Sigmoid colon (tissue), 4 donors: ENCODE measurements at regions not wholly inside any gene's neighbourhood (a gene's known extent, or its start where the extent isn't known, plus 50 kb on each side); places are given as distances from the start of the nearest gene placed in this dataset.

ENCODE experiments used
- CTCF ChIP-seq, 4 experiments: fragments of 450-650 bp in 3 of 4; fragments of 200-600 bp in 1 of 4; IDR thresholded peaks; one replicate each; pipeline ENCODE4 v1.5.1; 2016 to 2019; ENCODE audit warnings: antibody characterized with exemption in 4 of 4, mild to moderate bottlenecking in 3 of 4, moderate library complexity in 2 of 4
- EP300 ChIP-seq, 4 donors: sonication (generic); formaldehyde crosslinking; IDR thresholded peaks; one replicate each; pipeline ENCODE4 v1.6.1; 2017; ENCODE audit warnings: antibody characterized with exemption in 4 of 4

GRCh38 chr13:85367887-85368286, 431.3 kb downstream of the SLITRK6 start:
- TF ChIP-seq CTCF (IDR thresholded peaks at IDR 0.05): no peak
- TF ChIP-seq EP300 (IDR thresholded peaks at IDR 0.05): no peak
